Fibroblast of gingiva (primary cell): ENCODE measurements at regions not wholly inside any gene's neighbourhood (a gene's known extent, or its start where the extent isn't known, plus 50 kb on each side); places are given as distances from the start of the nearest gene placed in this dataset.

ENCODE experiments used
- DNase-seq: peaks from one replicate; pipeline ENCODE4 v3.0.0-alpha.2; 2011; ENCODE audit warnings: low read depth

DNA sequence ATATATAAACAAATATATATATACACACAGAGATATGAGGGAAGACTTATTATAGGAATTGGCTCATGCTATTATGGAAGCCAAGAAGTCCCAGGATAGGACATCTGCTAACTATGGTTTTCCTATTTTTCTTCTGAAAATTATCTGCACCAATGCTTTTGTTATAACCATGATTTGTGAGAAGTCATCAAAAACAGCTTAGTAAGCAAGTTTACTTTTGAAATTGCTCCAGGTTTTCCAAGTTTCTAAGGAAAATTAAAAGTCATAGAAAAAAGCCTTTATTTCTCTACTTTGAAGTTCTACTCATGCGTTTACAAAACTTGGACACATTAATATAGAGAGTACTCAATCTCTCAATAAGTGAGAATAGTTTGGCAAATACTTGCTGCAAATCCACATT is 213.1 kb downstream of the TRAM1L1 start:
- DNase-seq = no peak

DNA sequence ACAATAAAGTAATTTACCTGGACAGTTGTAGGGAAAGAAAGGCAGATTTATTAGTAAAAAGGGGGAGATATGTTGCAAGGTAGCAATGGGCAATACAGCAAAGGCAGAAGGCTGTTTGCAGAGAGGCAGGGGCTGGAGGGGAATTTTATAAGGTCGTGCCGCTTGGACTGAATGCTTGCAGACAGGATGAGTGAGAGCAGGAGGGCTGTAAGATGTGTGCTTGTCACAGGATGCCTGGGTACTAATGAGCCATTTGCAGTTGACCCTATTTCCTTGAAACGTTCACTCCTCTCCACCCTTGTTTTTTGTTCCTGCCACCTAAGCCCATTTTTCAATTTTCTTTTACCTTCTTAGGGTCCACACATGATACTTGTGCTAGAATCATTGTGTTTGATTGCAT is 214.7 kb downstream of the TRAM1L1 start:
- no peak for DNase-seq

DNA sequence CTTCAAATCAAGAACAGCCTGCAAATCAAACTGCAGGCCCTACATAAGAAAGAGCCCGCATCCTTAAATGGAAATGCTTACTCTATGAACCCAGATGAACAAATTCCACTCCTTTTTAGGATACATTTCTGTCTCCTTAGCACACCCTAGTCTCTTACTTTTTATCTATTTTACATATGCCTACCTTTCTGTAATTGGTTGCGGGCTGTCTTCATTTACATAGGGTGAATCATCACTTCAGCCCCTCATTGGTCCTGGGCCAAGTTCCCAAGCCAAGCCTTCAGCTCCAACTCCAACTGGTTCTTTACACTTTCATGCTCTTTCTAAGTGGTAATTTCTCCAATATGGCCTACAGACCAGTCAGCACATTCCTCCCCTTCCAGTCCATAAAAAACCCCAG is 219.3 kb downstream of the TRAM1L1 start:
- no peak for DNase-seq

DNA sequence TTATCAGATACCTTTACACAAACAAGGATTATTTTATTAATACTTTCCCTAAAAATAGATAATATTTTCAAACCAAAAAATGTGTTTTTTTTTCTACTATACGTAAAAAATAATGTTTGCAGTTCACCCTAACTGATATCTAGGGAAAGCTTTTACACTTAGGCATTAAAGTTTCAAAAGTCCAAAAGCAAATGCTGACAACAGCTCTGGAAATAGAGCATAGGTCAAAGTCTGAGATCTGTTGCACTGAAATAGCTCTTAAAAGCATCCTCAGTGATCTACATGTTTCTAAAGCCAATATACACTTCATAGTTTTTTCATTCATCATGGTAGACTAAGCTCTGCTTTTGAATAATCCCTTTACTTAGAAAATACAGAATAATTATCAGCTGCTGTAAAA is 222.8 kb downstream of the TRAM1L1 start:
- no peak for DNase-seq

DNA sequence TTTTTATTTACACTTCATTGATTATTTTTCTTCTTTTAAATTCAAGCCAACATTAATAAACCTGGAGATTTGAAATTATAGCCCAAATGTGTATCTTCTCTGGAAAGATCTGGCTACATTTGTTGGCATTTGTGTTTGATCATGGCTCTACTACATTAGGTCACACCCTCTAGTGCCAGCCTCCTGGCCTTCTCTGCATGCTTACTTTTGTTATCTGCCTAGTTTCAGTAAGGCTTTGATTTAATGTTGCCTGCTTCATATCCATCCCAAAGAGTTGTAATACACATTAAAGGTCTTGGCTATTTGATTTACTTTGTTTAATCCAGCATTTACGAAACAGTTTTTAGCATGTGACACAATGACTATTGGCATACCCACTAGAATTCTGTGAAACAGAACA is 224.5 kb downstream of the TRAM1L1 start:
- no peak for DNase-seq

DNA sequence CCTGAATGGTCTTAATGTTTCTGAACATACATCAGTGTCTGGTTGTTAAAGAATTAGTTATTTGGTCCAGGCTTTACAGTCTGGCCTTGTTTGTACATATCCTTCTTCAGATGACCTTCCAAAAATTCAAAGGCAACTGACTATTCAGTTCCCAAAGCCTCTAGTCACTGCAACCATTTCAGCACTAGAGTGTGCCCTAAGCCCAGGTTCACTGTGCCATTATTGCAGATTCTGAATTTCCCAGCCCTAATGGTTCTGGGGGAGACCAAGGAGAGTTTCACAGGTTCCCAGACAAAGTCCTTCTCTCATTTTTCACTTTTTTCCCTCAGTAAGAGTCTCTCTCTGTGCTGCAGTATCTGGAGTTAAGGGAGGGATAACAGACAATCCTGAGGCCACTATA is 235.8 kb downstream of the TRAM1L1 start:
- no peak for DNase-seq

DNA sequence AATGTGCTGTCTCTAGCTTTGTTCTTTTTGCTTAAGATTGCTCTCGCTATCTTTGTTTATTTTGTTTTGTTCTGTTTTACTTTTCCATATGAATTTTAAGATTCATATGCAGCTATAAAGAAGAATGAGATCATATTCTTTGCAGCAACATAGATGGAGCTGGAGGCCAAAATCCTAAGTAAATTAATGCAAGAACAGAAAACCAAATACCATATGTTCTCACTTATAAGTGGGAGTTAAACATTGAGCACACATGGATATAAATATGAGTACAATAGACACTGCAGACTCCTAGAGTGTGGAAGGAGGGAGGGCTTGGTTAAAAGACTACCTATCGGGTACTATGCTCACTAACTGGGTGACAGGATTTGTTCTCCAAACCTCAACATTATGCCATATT is 237.8 kb downstream of the TRAM1L1 start:
- DNase-seq = no peak

DNA sequence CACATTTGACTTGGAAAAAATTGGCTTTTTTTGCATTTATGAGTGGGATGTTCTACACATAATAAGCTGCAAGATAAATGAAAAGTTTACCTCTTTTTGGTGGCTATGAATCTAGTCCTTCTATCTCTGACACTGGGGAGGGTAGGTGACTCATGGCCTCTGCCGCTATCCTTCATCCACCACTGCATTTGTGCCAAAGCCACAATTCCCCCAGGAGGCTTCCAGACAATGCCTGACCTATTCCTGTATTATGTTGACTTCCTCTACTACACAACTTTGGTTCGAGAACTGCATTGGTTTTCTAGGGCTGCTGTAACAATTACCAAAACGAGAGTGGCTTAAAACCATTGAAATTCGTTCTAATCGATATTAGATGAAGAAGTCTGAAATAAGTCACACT is 245.6 kb downstream of the TRAM1L1 start:
- DNase-seq = no peak

DNA sequence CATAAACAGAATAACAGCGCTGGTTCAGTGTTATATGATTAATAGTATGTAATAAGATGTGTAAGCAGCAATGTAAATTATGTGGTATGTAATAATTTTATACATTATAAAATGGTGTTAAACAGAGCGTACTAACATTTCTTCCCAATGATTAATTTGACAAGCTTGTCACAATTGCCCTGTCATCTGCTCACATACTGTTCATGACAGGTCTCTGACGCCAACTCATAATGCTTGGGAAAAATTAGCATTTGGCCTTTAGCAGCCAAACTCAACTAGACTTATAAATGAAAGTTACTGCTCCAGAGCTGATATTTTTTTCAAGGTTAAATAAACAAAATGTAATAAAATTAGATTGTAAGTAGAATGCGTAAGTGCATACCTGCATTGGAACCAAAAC is 246.8 kb downstream of the TRAM1L1 start:
- no peak for DNase-seq

DNA sequence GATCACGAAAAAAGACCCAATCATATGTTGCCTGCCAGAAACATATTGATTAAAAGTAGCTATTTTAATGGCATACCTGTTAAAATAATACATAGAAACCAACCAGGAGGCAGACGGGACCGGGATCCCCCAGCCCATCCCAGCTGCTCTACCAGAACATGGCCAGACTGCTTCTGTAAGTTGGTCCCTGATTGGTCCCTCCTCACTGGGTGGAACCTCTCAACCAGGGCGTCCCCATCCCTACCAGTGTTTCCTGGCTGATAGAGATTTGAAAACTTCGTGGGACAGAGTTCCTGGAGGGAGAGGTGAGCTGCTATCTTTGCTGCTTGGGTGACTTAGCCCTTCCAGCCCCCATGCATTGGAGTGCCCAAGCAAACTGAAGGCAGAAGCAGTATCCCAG is 256.2 kb downstream of the TRAM1L1 start:
- no peak for DNase-seq

DNA sequence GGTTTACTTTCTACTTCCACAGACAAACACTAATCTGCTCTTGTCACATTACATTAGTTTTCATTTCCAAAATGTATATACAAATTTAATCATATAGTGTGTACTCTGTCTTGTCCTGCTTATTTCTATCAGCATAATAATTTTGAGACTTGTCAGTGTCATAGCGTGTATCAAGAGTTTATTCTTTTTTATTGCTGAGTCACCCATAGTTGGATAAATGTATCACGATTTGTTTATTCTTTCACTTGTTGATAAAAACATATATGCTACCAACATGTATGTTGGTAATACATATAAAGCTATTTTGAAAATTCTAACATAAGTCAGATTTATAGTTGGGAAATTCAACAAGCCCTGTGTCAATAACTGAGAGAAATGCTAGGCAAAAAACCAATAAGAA is 261.2 kb downstream of the TRAM1L1 start:
- no peak for DNase-seq

DNA sequence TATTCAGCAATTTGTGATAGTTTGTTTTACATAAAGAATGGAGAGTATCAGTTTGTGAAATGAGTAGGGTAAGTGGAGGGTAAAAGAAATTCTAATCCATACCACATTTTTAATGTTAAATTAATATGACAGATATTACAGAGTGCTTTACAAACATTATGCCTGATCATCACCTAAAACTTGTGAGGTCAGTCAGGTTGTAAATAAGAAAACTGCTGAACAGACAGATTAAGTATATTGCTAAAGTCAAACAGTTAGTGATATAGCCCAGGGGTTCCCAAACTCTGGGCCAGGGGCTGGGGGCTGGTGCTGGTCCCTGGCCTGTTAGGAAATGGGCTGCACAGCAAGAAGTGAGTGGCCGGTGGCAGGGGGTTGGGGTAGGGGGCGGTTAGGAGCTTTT is 273.6 kb downstream of the TRAM1L1 start:
- no peak for DNase-seq

DNA sequence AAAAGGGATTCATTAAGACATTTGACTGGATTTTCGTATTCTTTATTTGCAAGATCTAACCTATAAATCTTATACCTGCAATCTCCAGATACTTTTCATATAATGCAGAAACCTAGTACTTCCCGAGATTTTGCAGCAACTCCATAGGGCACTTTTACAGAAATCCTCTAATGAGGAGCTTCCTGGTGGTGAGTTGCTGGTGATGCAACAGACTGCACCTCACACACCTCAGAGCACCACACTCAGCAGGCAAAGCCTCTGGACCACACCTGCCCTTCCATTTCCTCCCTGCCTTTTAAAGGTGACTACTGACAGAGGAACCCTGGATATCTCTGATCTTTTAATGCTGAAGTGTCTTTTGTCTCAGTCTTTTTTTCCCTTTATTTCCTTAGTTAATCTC is 289.4 kb downstream of the TRAM1L1 start:
- DNase-seq = no peak

DNA sequence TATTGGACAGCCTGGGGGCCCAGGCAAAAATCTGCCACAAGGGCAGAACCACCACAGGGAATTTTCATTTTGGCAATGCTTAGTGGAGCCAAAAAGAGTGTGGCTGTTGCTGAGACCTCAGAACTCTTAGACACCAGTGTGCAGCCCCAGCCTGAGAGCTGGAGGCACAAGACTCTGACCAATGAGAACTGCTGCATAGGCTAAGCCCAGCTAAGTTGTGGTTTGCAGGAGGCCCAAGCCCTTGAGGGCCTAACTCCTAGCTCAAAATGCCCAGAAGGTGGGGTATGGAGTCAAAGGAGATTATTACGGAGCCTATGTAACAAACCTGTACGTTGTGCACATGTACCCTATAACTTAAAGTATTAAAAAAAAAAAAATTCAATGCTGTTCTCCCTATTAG is 296.7 kb downstream of the TRAM1L1 start:
- DNase-seq = no peak

DNA sequence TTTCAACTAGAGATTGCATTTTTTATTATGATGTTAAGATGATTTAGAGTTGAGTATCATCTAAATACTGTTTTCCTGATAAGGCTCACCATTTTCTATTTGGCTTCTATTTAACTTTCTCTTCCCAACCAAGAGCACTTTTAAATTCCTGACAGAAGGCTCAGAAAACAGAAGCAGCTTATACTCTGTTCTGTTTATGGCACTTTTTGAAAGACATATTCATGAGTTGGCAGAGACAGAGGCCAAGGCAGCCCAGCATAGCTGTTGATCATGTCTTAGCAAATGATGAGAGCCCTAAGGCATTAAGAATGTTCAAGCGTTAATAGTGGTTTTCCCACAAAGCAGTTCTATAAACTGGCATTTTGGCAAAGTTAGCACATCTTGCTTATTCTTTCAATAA is 330.3 kb downstream of the TRAM1L1 start:
- no peak for DNase-seq

DNA sequence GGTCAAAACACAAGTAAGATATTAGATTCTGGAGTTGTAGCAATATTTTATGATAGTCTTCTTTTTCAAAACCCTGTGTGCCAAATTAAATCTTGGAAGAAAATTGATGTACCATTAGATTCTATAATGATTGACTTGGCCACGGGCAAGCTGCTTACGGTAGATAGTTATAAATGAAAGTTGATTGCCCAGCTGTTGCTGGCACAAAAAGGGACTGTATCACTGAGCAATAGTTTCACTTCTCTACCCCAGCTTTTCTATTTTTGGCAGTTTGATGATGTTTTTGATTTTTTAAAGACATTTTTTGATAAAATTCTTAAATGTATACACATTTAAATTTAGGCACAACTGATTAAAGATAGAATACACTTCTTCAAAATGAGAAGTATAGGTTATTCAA is 333.3 kb downstream of the TRAM1L1 start:
- DNase-seq = no peak

DNA sequence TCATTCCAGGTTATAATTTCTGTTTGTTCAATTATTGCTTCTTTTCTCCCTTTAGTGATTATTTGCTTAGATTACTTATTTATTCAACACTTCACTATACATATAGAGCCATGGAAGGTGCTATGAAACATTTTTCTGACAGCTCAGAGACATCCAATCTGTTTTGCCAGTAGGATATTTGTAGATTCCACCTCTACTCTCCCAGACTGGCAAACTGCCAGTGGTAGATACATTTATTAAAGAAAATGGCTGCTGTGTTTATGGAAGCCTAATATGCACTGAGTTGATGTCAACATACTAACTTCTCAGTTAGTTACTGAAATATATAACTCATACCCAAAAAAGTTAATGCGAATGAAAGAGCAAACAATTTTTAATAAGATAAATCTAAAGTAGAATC is 348.6 kb downstream of the TRAM1L1 start:
- no peak for DNase-seq

DNA sequence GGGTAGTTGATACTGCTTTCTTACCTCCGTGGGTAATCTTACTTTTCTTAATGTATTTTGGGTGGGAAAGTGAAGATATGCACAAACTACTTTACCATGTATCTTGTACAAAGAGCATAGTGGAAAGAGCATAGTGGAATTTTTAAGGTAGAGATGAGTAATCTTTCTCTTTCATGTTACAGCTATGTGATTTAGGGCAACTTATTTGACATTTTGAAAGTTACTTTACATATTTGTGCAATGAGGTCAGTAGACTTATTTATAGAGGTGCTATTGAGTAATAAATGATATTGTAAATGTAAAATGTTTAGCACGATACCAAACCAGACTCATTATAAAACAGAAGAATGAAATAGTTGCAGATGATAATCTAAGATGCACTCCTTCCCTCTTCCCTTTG is 351.2 kb downstream of the TRAM1L1 start:
- no peak for DNase-seq

DNA sequence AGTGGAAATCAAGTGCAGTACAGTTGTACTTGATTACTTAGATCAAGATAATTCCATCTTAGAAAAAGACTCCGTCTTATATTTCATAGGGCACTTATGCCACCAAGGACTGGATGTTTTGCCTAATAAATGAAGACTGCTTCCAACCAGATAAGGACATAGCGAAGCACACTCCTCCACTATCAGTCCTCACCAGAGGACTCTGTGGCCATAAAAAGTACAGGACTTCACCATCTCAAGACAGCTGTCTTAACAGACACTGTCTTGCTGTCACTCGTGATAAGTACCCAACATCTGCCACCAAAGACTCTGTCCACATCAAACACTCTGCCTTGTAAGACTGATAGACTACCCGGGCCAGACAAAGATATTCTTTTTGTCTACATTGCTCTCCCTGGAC is 352.0 kb downstream of the TRAM1L1 start:
- no peak for DNase-seq

DNA sequence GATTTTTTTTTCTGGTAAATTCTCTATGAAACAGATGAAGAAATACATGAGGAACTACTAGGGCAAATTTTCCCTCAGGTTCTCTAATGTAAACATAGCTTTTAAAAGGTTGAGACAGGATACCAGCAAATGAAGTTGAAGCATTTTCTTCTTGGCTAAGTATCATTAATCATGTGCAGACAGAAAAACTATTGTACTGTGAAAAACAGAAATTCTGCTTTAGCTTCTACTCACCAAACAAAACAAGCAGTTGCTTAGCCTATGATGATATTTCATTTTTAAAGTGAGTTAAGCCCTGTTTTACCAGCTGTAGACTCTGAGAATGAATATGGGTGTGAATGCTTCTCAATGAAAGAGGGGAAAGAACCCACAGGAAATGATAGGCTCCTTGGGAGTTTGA is 358.9 kb downstream of the TRAM1L1 start:
- DNase-seq = no peak

DNA sequence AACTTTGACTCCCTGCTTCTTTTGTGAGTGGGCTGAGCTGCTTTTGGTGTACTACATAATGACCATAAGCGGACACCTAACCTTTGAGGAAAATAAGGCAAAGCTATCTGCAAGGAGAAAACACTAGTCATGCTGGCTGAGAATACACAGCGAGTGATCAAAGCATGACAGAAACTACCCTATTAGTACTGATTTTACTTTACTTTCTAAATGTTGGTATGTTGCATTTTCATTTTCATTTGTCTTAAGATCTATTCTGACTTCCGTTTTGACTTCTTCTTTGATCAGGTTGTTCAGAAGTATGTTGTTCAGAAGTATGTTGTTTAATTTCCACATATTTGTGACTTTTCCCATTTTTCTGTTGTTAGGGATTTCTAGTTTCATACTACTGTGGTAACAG is 361.1 kb downstream of the TRAM1L1 start:
- DNase-seq = no peak

DNA sequence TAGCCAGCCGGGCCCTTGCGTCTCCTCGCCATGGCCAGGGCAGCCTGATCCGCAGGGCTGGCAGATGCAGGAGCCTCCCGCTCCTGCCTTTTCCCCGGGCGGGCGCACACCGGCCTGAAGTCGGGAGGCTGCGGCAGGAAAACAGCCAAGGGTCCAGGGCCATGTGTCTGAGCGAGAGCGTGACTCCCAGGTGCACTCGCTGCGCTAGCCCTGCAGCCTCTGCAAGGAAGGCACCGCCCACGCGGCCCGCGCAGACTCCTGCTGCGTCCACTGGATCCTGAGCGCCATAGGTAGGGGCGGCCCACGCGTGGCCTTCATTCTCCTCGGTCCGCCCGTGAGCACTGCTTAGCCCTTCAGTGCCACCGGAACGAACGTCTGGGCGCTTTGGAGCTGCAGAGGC is 379.9 kb downstream of the TRAM1L1 start:
- DNase-seq = no peak

DNA sequence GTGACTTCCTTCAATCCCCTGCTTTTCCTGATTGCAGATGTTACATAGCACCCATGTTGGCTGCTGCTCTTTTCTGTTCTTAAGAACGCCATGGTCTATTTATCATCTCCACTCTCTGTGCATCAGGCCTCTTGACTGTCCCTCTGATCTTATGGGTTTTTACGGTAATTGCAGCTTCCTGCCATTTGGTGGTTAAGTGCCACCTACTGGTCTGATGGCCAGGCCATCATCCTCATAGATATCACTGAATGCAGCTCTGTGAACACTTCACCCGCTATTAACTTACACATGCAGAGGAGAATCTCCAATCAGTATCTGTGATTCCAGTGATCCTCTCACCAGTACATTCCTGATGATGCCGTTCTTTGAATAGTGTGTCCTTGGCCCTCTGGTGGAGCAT is 382.4 kb downstream of the TRAM1L1 start:
- no peak for DNase-seq

DNA sequence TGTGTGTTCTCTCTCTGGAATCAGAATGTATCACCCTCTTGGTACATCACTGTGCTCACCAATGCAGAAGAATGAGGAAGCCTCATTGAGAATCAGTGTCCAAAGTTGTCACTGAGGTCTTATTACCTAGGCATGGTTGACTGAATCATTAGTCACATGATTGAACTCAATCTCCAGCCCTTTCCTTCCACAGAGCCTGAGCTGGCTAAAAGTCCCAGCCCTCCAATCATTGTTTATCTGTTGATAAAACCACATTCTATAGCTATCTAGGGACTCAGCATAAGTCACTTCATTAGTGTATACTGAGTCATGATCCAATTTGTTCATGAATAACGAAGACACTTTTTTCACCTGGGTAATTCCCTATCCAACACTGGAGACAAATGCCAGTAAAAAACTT is 396.8 kb downstream of the TRAM1L1 start:
- DNase-seq = no peak

DNA sequence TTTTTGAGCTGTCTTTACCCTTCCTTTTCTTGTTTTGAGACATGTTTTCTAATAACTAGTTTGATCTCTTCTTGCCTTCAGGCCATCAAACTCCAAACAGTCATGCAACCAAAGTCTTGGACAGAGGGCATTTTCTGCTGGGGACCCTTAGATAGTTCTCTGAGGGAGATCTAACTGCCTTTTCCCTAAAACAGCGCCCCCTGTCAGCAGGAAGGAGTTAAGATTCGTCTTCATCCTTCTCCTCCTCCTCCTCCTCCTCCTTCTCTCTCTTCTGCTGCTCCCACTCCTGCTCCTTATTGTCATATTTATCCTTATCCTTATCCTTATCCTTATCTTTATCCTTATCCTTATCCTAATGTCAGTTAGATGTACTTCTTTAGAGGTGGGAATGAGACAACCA is 417.2 kb downstream of the TRAM1L1 start:
- DNase-seq = no peak

DNA sequence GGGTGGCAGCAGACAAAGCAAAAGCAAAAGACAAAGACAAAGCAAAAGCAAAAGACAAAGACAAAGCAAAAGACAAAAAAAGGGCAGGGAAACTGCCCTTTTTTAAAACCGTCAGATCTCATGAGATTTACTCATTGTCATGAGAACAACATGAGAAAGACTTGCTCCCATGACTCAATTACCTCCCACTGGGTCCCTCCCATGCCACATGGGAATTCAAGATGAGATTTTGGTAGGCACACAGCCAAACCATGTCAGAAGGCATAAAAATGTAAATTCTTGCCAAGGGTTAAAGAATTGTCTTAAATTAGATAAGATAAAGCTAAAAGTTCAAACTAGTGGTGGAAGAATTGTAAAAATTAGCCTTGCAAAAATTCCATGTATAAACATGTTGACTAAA is 419.7 kb downstream of the TRAM1L1 start:
- no peak for DNase-seq
